DMS53 treated with DMSO at 0.1 percent for 48 hours (cell line): ENCODE measurements at regions not wholly inside any gene's neighbourhood (a gene's known extent, or its start where the extent isn't known, plus 50 kb on each side); places are given as distances from the start of the nearest gene placed in this dataset.

ENCODE experiments used
- DNase-seq: peaks from one replicate; lab custom pipeline; 2025; ENCODE audit not compliant: unreplicated experiment; lab: John Stamatoyannopoulos, UW

DNA sequence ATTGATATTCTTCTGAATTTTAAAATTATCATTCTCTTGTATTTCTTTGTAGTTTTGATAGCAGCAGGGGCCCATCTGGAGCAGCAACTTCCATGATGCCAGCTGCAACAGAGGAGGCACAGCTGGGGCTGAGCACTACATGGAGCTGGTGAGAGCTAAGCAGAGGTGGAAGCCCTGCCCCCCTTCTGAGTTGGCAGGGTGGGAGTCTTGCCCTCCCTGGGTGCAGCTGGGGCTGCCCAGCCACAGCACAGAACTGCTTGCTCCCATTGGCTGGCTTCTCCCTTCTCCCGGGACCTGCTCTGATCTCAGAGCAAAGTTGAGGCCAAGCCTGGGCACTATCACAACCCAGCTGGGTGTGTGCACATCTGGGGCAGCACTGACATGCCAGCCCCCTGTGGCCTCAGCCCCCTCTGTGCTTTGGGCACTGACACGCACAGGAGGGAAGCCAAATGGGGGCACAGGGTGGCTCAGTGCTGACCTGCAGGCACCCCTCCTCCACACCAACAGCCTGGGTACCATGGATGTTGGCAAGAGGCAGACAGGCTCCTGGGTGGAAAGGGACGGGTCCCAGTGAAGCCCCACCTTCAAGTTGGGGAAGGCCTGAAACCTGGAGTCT is 69.1 kb upstream of the EYA4 start:
- DNase-seq: no peak

DNA sequence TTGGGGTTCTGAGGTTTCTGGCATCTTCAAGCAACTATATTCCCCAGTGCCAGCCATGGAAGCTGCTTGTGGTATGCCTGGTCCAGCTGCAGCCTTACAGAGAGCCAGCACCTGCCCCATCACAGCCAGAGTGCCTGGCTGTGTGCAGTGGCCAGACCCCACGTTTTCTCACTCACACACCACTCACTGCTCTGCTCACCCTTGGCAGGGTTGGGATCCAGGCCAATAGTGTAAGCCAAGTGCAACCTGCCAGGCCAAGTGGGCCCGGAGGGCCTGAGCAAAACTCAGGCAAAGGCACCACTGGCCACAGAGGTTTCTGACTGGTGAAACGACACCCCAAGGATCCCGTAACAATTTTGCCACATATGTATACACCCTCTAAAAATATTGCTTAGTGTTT is 67.9 kb upstream of the EYA4 start:
- no peak for DNase-seq

DNA sequence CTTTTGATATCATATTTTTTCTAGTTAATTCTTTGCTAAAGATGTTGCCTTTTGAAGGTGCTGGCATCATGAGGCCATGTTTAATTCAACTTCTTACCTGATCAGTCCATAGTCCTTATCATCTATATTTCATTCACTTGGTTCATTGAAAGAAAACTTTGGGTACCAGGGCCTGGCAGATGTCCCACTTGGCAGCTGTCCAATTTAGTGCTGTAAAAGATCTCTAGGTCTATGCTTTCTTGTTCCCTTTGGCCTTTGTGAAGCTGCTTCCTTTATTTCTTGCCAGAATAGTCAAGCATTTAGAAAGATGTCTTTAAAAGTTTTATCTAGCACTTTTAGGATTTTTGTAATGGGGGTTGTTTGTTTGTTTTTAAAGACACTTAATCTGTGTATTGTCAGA is 61.7 kb upstream of the EYA4 start:
- DNase-seq: no peak

DNA sequence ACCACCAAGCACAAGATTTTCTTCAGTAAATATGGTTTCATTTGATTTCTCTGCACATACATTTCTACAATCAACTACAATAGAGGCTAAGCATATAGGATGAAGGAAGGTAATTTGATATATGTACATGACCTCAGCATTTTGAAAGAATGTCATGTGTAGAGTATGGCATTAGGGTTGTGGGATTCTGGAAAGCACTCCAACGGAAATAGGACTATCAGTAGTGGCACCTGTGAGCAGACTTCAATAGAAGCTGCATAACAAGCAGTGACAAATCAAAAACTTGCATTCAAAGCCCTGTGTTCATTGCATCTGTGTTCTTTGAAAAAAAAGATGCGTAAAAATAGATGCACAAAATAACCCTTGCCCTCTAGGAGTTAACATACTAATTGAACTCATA is 57.5 kb upstream of the EYA4 start:
- no peak for DNase-seq

DNA sequence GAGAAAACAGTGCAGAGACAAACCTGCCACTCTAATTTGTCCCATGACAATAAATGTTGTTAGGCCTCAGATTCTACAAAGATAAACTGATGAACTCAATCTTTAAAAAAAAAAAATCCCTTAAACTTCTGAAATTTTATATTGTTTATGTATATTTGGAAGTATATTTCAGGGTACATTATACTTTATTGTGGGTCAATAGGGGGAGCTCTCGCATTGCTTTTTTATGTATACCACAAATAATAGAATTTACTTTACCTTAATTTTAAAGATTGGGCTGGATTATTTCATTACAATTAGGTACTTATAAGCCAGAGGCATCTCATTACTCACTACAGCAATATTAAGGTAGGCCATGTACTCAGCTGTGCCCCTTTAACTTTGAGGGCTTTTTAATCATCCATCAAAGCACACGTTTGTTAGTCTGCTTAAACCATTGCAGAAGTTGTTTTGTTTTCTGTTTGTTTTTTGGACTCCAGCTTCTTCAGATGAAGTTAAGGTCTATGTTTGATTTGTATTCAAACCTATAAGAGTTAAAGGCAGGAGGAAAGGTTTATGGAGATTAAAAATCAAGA is 56.3 kb upstream of the EYA4 start:
- peak; percentile 3 for DNase-seq

DNA sequence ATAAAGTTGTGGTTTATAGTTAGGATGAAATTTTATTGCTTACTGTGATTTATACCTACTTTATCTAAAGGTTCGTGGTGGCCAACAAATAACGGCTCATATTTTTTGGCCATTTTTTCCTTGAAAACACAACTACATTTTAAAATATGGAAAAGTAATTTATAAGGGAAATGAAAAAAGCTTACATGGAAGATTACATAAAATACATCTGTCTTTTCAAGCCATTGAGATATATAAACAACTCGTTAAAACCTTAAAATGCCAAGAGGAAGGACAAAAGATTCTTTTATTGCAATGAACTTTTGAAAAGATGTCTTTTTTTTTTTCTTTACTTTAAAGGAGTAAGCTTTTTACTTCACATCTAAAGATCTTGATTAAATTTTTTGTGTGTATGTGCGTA is 55.4 kb upstream of the EYA4 start:
- no peak for DNase-seq

DNA sequence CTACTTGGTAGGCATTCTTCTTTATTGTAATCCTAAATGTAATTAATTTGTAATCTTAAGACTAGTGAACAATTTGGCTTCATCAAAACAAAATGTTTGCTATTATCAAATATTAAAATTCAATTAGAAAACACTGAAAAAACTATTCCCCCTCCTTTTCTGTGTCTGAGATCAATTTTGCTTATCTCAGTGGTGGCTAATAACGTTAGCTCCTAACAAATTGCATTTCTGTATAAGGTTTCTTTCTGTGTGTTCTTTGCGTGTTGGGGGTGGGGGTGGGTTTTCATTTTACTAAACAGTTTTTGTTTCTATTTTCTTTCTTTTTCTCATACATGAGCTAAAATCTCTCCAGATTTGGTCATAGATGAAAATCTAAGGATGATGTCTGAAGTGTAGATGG is 54.0 kb upstream of the EYA4 start:
- no peak for DNase-seq

DNA sequence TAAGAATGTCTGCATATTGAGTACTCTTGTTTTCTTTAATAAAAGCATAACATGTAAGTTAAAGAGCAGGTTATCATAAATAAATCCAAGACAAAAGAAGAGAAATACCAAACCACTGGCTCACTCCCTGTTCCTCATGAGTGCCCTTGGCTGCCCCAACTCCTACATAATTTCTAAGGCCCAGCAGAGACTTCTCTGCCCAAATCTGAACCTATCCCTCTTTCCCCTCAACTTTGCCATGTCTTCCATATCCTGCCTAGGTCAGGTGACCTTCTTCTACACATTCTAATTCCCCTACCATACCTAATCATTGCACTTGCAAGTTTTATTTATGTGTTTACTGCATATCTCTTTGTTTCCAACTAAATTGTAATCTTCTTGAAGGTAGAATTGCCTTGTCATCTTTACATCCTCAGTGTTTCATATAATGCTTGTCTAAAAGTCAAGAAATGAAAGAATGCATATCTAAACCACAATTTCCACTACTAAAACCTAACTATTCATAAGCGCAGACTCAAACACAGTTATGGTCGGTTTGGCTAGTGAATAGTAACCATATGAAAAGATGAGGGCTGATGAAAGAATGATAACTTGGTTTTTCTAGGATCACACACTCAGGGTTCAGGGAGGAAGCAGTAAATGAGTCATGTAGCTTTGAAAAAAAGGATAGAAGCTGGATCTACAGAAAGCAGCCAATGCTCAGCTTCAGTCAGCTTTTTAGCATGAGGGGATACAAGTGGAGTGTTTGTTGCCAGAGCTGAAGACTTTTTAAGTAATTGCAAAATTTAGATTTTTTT is 53.3 kb upstream of the EYA4 start:
- no peak for DNase-seq

DNA sequence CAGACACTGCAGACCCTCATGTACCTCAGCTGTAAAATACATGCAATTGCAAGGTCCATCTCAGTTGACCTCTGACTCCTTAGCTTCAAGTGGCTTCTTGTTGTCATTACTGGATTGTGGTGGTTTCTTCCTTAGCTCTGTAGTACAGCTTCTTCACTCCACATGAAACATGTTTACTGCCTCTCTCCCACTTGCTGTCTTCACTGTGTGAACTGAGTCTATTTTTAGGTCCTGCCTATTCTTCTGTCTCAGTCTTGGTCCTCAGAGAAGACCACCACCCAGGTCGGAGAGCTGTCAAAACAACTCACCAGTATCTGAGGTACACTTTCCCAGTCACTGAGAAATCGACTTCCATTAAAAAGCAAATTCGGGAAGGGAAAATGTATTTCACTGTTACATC is 50.2 kb upstream of the EYA4 start:
- DNase-seq: no peak

DNA sequence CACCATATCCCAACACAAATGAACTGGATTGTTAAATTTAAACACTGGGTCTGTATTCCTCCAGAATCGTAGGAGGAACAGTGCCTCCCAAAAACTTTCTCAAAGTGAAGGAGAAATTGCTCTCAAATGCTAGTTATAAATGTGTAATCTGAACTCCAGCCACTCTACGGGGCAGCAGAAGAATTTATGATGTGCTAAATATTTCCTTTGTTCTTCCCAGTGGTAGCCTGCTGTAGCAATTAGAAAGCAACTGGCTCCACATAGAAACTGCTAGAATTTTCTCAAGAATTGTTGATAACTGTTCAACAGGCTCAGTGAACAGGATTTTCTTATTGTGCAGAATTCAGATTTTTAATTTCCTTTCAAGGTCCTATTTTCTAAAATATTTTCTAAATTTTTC is 49.8 kb upstream of the EYA4 start:
- DNase-seq: no peak
